DOHH2 (cell line): ENCODE measurements at regions not wholly inside any gene's neighbourhood (a gene's known extent, or its start where the extent isn't known, plus 50 kb on each side); places are given as distances from the start of the nearest gene placed in this dataset.

Experiments
- EZH2phosphoT487 ChIP-seq: fragments of 200-600 bp; sonication (generic); IDR thresholded peaks from 2 replicates; pipeline ENCODE4 v1.6.1; 2017; ENCODE audit warnings: borderline replicate concordance, mild to moderate bottlenecking, antibody characterized with exemption, low read length, moderate library complexity, mixed read lengths
- TF ChIP-seq, protein P1 (sequence below): fragments of 200-600 bp; sonication (generic); IDR thresholded peaks from one replicate; pipeline ENCODE4 v1.5.1; 2014; ENCODE audit warnings: antibody characterized with exemption, mild to moderate bottlenecking, low read depth, low read length; ENCODE audit not compliant: poor library complexity, severe bottlenecking

- TF ChIP-seq, protein P1, sequence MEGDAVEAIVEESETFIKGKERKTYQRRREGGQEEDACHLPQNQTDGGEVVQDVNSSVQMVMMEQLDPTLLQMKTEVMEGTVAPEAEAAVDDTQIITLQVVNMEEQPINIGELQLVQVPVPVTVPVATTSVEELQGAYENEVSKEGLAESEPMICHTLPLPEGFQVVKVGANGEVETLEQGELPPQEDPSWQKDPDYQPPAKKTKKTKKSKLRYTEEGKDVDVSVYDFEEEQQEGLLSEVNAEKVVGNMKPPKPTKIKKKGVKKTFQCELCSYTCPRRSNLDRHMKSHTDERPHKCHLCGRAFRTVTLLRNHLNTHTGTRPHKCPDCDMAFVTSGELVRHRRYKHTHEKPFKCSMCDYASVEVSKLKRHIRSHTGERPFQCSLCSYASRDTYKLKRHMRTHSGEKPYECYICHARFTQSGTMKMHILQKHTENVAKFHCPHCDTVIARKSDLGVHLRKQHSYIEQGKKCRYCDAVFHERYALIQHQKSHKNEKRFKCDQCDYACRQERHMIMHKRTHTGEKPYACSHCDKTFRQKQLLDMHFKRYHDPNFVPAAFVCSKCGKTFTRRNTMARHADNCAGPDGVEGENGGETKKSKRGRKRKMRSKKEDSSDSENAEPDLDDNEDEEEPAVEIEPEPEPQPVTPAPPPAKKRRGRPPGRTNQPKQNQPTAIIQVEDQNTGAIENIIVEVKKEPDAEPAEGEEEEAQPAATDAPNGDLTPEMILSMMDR = no peak
- no peak for TF ChIP-seq EZH2phosphoT487
These were observed 300.0 kb upstream of the CTNNB1 start for GRCh38 chr3:40899286-40899712.
